Smooth muscle cell of the brain vasculature (primary cell): ENCODE measurements at regions not wholly inside any gene's neighbourhood (a gene's known extent, or its start where the extent isn't known, plus 50 kb on each side); places are given as distances from the start of the nearest gene placed in this dataset.
"Not testable (repeated sequence)": the region's sequence is repeated elsewhere in the genome, so short reads cannot be mapped to it uniquely, and the experiment has no call there.

Source experiments
- DNase-seq: peaks from one replicate; pipeline ENCODE4 v3.0.0-alpha.2; 2012; ENCODE audit warnings: low read depth, low spot score

GRCh38 chr4:154164931-154165839 is 326.4 kb downstream of the DCHS2 start:
- DNase-seq: no peak

DNA sequence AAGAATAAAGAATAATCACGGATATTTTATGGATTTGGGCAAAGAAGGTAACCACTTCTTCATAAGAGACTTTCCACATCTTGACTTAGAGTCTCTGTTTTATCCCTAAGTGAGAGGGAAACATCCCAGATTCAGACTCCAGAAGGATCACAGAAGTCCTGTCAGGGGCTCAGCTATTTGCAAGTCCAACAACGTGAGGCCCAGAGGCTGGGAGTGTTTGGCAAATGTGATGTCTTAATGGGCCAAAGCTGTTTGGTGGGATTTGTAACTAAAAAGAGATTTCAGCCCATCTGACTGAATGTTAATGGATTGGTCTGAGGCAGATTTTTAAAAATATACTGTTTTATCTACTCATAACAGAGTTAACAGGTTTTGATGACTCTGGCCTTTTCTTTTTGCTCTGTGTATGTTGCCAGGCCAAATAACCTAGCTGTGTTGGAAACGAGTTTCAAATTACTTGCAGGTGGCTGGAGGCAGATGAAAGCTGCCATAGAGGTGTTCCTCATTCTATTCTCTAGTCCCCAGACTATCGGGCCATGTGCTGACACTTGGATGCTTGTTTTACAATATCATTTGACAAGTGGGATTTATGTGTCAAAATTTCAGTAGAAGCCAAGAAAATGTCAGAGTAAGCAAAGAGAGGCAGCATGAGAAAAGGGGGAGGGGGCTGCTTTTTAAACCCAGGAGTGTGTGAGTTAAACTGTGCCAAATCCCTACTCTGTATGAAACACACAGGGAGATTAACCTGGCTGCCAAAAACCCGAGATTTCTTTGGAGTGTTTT is 330.9 kb downstream of the DCHS2 start:
- DNase-seq: no peak

GRCh38 chr4:154158361-154159155 is 333.0 kb downstream of the DCHS2 start:
- DNase-seq: no peak

DNA sequence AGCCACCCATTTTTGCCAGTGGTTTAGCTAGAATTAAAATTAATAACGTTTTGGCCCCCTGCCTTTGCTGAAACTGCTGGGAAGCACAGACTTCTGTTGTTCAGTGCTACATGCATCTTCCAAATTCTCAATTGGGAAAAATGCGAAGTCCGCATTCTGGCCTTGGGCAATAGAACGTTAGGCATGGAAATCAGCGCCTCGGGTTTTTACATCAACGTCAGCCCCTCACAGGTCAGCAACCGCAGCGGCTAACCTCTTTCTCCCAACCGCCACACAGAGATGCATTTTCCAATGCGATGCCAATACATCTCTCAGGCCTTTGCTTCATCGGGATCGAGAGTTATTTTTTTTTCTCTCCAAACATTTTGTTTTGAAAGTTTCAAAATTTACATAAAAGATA is 339.1 kb downstream of the DCHS2 start:
- DNase-seq: no peak

- DNase-seq: not testable (repeated sequence)
Observed at GRCh38 chr4:154149236-154149635, 342.4 kb downstream of the DCHS2 start.

GRCh38 chr4:154143720-154144119 is 347.9 kb downstream of the DCHS2 start:
- DNase-seq: no peak

DNA sequence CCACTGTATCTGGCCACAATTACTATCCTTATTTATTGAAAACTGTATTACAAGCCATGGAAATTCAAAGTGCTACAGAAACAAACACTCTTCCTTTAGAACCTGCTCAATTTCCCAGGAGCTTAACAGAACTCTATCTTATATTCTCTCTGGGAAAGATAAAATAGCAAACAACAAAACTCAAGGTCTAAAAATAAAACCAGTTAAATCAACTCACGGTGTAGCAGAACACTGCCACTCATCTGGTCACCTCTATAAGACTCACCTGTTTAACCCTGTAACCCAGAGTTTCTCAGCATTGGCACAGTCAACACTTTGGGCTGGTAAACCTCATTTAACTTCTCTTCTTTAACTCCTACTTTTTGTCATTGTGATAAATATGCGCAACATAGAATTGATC is 348.9 kb downstream of the DCHS2 start:
- no peak for DNase-seq

DNA sequence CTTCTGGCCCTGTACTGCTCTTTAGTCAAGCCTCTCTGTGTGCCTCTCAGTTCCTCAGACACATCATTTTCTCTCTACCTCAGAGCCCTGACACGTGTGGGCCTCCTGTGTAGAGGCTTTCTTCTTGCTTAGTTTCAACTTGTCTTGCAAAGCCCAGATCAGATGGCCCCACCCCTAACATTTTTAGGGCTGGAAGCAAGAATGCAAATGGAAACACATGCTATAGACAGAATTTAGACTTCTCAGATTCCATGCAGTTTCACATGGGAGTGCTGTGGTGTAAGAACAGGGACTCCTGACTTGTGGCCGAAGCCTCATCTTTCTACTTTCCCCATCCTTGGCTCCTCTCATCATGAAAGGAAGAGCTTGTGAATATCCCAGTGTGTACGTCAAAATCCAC is 350.7 kb downstream of the DCHS2 start:
- no peak for DNase-seq

- DNase-seq: no peak
Observed at GRCh38 chr4:154137320-154137905, 348.5 kb upstream of the SFRP2 start.

DNA sequence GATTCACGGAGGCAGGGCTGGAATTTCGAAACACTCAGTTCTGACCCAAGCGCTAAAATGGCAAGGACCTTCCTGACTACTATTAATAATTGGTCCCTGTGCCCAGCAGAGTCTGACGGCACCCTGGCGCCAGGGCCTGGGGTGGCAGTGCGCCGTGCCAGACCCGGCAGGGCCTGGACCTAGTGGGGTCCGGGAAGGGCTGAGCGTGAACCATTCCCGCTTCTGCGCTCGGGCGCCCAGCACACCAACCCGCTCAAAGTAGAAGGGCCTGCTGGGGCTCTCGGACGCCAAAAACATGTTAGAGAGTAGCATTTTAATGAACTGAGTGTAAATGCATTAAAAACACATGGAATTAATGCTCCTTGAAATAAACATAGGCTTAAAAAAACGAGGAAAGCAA is 346.7 kb upstream of the SFRP2 start:
- no peak for DNase-seq

DNA sequence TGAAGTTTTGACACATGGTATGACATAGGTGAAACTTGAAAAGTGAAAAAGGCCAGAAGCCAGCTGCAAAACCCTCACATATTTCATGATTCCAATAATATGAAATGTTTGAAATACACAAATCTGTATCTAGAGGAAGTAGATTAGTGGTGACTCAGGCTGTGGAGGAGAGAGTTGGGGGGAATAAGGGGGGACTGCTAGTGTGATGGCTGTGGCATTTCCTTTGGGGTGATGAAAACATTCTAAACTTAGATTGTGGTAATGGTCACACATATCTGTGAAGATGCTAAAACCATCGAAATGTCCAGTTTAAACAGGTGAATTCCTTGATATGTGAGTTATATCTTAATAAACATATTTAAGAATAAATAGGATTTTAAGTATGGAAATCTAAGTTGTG is 343.5 kb upstream of the SFRP2 start:
- no peak for DNase-seq

DNA sequence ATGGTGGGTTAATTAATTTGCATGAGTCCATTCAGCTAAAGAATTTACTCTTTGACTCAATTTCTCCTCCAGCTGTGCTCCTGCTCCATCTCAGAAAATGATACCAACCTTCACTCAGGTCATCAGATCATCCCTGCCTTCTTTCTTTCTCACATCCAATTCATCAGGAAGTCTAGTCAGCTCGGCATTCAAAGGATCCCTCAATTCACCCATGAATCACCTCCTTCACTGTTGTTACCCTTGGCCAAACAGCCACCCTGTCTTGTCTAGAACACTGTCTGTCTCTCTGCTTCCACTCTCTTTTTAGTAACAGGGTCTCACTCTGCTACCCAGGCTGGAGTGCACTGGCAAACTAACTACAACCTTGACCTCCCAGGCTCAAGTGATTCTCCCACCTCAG is 337.4 kb upstream of the SFRP2 start:
- no peak for DNase-seq

GRCh38 chr4:154125340-154125739 is 336.5 kb upstream of the SFRP2 start:
- no peak for DNase-seq

DNA sequence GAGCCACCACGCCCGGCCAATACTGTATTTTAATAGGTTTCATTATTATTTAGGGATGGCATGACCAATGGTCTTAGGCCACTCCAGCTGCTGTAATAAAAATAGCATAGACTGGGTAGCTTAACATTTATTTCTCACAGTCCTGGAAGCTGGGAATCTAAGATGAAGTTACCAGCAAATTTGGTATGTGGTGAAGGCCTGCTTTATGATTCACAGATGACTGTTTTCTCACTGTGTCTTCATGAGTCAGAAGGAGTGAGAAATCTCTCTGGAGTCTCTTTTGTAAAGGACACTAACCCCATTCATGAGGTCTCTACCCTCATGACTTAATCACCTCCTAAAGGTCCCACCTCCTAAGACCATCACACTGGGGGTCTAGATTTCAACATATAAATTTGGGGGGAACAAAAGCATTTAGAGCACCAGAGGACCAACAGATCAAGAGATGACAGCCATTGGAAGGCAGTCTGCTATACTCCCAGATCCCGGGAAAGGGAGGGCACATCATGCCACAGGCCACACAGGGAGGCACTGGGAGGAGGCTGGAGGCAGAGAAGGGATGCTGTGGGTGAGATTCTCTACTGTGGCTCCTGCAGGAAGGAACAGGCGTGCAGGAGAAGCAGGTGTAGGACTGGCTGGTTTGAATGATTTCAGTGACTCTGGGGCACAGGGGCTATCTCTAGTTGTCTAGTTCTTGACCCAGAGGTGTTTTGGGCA is 335.8 kb upstream of the SFRP2 start:
- DNase-seq: peak; percentile 26

DNA sequence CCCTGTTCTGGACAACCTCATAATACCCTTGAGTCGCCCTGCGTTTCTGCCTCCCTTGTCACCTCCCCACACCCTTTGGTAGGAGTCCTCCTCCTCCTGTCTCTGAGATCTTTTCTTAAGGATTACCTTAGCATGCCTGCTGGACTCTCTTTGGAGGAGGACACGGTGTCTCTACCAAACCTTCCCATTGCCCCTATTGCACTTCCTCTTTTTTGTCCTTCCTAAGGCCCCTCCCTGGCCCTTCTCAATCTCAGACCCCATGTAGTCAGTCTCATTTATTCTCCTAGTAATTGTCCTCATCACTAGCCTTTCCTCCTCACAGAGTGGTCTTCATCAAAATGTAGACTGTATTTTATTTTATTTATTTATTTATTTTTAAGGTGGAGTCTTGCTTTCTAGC is 335.0 kb upstream of the SFRP2 start:
- no peak for DNase-seq

DNA sequence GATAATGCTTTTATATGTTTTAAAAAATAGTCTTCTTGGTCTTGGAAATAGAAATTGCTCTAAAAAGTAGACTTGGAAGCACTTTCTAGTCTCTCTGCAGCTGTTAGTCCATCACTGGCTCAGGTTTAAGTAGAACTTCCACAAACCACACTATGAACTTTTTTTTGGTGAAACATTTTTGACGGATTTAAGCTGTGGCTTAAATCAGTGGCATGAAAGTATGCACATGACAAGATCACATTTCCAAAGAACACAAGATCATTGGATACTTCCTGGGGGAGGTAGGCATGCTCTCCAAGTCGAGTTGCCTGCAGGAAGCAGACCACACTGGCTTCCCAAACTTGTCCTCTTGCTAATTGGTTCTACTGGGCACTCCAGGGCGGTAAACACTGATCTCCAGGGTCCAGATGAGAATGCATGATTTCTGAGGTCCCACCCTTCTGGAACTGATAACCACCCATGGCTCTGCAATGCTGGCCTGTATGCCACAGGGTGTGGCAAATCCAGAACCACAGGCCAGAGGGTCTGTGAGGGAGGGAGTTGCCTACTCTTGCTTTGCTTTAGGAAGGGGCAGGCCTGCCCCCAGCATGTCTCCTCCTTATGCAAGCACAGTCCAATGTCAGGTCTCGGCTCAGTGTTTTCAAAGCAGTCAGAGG is 331.9 kb upstream of the SFRP2 start:
- DNase-seq: no peak

- no peak for DNase-seq
Observed at GRCh38 chr4:154120006-154120676, 331.3 kb upstream of the SFRP2 start.

GRCh38 chr4:154119317-154119716 is 330.4 kb upstream of the SFRP2 start:
- no peak for DNase-seq

DNA sequence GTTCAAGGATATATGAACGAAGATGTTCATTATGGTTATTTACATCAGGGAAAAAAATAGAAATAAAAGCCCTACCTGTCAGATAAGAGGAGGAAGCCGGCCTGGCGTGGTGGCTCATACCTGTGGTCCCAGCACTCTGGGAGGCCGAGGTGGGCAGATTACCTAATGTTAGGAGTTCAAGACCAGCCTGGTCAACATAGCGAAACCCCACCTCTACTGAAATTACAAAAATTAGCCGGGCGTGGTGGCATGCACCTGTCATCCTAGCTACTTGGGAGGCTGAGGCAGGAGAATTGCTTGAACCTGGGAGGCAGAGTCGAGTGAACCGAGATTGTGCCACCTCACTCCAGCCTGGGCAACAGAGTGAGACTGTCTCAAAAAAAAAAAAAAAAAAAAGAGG is 328.8 kb upstream of the SFRP2 start:
- not testable (repeated sequence) for DNase-seq

DNA sequence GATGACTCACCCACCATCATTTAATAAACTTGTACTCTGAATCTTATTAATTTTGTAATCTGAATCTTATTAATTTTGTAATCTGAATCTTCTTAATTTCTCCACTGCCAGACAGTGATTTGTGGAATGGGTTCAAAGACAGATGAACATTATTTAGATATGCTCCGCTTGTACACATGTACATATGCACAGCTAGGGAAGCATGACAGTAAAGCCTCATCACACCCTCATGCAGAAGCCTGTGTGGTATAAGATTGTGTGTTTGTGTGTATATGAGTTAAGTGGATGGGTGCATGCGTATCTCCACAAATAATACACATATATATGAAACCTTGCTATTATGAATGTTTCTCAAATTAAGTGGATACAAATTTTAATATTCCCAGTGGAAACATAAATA is 318.5 kb upstream of the SFRP2 start:
- no peak for DNase-seq
